ENCODE measurements at regions not wholly inside any gene's neighbourhood (a gene's known extent, or its start where the extent isn't known, plus 50 kb on each side); places are given as distances from the start of the nearest gene placed in this dataset.

GRCh38 chr18:39599251-39599650, 2033.7 kb upstream of the CELF4 start:
- TF ChIP-seq CTCF (IDR thresholded peaks at IDR 0.05; ENCODE audit: insufficient read depth, low read depth, low read length) = no peak
- DNase-seq (ENCODE audit: low read depth) = no peak
- no peak overlapping the region for H3K4me3 ChIP-seq (ENCODE audit: low read depth, low read length)

GRCh38 chr18:39596891-39597290, 2031.3 kb upstream of the CELF4 start:
- no peak for TF ChIP-seq CTCF (IDR thresholded peaks at IDR 0.05; ENCODE audit: insufficient read depth, low read depth, low read length)
- no peak overlapping the region for H3K4me3 ChIP-seq (ENCODE audit: low read depth, low read length)
- peak; percentile 73 for DNase-seq (ENCODE audit: low read depth)

- no peak overlapping the region for H3K4me3 ChIP-seq (ENCODE audit: low read depth, low read length)
- no peak for TF ChIP-seq CTCF (IDR thresholded peaks at IDR 0.05; ENCODE audit: insufficient read depth, low read depth, low read length)
- no peak for DNase-seq (ENCODE audit: low read depth)
These were observed 2030.6 kb upstream of the CELF4 start for GRCh38 chr18:39596221-39596620.

GRCh38 chr18:39594206-39594605, 2028.6 kb upstream of the CELF4 start:
- no peak for DNase-seq (ENCODE audit: low read depth)
- no peak for TF ChIP-seq CTCF (IDR thresholded peaks at IDR 0.05; ENCODE audit: insufficient read depth, low read depth, low read length)
- H3K4me3 ChIP-seq (ENCODE audit: low read depth, low read length) = no peak overlapping the region

- no peak for TF ChIP-seq CTCF (IDR thresholded peaks at IDR 0.05; ENCODE audit: insufficient read depth, low read depth, low read length)
- DNase-seq (ENCODE audit: low read depth) = no peak
- H3K4me3 ChIP-seq (ENCODE audit: low read depth, low read length) = no peak overlapping the region
These were observed 2026.1 kb upstream of the CELF4 start for GRCh38 chr18:39591649-39592048.

GRCh38 chr18:39589496-39589895, 2023.9 kb upstream of the CELF4 start:
- H3K4me3 ChIP-seq (ENCODE audit: low read depth, low read length) = no peak overlapping the region
- TF ChIP-seq CTCF (IDR thresholded peaks at IDR 0.05; ENCODE audit: insufficient read depth, low read depth, low read length) = no peak
- DNase-seq (ENCODE audit: low read depth) = no peak

GRCh38 chr18:39587586-39587985, 2022.0 kb upstream of the CELF4 start:
- TF ChIP-seq CTCF (IDR thresholded peaks at IDR 0.05; ENCODE audit: insufficient read depth, low read depth, low read length) = no peak
- H3K4me3 ChIP-seq (ENCODE audit: low read depth, low read length) = no peak overlapping the region
- no peak for DNase-seq (ENCODE audit: low read depth)

Data from fibroblast of villous mesenchyme (primary cell).